Hematopoietic multipotent progenitor cell treated with erythropoietin and hydrocortisone succinate and interleukin-3 and kit ligand, for 17 days (in vitro differentiated cells): ENCODE measurements at regions not wholly inside any gene's neighbourhood (a gene's known extent, or its start where the extent isn't known, plus 50 kb on each side); places are given as distances from the start of the nearest gene placed in this dataset.
"Not testable (repeated sequence)": the region's sequence is repeated elsewhere in the genome, so short reads cannot be mapped to it uniquely, and the experiment has no call there.

Source experiments
- DNase-seq: peaks from one replicate; pipeline ENCODE4 v3.0.0-alpha.2; 2015; ENCODE audit warnings: low spot score

DNA sequence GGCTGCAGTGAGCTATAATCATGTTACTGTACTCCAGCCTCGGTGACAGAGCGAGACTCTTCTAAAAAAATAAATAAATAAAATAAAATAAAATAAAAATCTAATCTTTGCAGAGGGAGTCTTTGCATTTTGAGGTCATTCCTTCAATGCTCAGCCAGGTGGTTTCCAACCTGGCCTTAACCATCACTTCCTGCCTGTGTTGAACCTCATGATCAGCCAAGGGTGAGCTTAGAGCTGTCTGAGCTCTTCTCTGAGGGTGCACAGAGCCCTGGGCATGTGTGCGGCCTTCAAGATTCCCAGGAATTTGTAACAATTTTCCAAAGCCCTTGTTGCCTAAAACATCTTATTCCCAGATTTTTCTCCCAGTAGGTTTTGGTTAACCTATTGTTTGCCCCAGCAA lies 94.3 kb downstream of the KCNJ12 start:
- not testable (repeated sequence) for DNase-seq

DNA sequence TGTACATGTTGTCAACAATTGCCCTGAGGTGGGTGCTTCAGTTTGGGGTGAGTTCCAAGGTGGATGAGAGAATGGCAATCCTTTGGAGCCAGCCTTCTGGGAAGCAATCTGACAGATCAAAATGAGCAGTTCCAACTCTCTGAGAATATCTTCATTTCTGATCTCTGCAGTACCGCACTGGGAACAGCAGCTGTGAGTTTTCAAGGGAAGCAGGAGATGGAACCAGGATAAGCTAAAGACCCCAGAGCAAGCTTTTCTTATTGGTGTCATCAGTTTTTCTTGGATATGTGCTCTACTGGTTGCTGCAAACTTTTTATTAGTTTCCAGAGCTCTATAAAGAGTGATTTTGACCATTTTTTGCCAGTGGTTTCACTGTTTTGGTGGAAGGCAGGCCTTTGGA lies 94.7 kb downstream of the KCNJ12 start:
- DNase-seq = no peak

DNA sequence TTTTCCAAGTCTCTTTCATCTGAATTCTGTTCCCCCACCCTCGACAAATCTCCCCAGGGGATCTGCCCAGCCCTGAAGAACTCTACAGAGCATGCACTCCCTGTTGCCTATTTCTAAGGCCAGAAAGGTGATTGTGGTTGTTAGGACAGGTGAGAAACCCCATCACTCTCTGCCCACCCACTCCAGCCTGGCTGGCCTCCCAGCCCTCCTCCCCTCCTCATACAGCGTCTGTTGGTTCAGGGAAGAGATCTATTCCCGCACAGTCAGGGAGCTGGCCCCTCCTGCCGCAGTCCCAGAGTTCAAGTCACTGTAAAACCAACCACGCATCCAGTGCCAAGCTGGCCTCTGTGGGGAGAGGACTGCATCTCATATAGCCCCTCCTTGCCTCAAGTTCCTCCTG lies 98.7 kb downstream of the KCNJ12 start:
- no peak for DNase-seq

DNA sequence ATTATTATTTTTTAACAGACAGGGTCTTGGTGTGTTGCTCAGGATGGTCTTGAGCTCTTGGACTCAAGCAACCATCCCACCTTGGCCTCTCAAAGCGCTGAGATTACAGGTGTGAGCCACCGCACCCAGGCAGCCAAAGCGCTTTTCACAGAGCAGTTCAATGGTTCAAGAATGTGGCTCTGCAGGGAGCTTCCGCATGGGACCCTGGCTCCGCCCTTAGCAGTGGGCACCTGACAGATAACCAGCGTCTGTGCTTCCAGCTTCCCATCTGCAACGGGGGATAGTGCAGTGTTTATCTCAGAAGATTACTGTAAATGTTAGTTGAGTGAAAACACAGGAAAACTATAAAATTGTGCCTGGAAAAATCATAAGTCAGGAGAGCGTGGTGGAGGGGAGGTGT lies 99.4 kb downstream of the KCNJ12 start:
- peak; percentile 24 for DNase-seq

DNA sequence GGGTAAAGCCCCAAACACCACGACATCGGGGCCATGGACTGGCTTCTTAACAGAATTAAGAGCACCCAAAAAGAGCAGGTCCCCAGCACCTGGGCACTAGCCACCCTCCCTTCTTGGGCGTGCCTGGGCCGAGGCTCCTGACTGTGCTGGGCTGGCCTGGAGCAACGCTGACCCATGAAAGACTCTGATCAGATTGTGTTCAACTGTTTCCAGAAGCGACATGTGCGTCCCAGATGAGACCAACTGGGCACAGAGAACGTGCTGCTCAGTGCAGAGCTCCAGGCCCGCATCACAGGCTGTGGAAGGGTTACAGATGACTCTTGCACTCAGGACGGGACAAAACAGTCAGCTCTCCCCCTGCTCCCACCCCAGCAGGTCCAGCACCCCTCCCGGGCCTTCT lies 100.7 kb downstream of the KCNJ12 start:
- no peak for DNase-seq

DNA sequence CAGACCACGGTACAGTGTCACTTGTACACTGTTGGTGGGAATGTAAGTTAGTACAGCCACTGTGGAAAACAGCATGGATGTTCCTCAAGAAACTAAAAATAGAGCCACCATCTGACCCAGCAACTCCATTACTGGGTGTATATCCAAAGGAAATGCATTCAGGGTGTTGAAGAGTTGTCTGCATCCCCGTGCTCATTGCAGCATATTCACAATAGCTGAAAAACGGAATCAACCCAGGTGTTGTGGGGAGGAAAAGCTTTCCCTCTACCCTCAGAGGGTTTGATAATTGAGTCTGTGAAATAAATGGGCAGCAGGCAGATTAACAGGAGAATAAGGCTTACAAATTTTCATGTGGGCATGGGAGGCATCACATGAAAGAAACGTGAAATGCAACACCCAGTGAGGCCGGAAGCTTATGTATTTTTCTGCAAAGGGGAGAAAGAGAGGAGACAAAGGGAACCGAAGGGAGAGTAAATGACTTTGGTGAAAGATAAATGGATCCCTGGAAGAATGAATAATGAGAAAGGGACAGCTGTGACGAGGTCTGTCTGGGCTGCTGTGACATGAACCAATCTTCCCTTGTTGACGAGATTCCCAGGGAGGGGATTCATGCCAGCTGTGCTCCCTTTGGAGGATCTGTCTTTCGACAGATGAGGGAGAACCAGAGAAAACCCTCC lies 106.2 kb downstream of the KCNJ12 start:
- no peak for DNase-seq

DNA sequence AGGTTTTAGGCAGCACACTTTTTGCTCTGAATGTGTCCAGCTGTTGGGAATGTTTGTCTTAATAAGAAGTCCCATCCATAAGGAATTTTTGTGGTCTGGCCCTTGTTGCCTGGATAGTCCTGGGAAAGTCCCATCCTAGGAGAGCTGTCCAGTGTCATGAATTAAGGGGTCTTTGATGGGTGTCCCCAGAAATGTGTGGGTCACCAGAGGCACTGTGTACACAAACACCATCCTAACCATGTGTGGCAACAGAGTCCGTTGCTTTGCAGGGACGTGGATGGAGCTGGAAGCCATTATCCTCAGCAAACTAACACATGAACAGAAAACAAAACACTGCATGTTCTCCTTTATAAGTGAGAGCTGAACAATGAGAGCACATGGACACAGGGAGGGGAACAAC lies 111.9 kb downstream of the KCNJ12 start:
- not testable (repeated sequence) for DNase-seq

DNA sequence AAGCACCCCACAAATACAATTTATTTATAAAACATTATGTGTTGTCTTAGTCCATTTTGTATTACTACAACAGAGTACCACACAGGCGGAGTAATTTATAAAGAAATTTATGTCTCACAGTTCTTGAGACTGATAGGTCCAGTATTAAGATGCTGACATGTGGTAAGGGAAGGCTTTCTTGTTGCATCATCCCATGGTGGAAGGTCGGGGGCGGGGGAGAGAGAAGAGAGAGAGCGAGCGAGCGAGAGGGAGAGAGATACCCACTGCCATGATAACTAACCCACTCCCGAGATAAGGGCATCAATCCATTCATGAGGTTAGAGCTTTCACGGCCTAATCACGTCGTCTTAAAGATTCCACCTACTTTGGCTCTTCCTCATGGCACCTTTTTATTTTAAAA lies 117.8 kb downstream of the KCNJ12 start:
- DNase-seq = no peak

DNA sequence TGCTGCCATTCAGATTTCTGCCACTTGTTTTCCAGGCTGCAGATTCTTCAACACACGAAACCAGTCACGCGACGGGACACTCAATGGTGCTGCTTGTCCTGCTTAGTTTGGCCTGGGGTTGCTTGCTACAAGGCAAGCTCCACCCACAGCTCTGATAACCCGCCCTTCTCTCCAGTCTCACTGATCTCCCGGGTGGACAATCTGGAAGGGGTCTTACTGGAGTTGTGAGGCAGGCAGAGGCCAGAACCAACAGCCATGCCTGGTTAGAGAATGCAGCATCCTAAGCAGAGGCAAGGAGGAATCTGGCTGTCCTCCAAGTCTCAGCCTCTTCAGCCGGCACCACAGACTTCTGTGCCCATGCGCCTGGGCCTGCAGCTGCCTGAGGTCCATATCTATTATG lies 119.1 kb downstream of the KCNJ12 start:
- no peak for DNase-seq

DNA sequence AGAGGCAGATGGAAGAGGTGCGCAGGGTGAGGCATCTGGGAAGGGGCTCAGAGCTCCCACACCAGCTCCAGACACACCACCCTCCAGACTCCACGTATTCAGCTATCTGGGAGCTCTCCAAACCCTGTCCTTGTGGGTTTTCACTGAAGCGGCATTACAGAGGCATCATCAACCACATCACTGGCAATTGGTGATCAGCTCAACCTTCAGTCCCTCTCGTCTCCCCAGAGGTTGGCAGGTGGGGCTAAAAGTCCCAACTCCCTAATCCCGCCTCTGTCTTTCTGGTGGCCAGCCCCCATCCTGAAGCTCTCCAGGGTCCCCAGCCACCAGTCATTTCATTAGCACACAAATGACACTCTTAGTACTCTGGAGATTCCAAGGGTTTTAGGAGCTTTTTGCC lies 123.9 kb downstream of the KCNJ12 start:
- DNase-seq = no peak

DNA sequence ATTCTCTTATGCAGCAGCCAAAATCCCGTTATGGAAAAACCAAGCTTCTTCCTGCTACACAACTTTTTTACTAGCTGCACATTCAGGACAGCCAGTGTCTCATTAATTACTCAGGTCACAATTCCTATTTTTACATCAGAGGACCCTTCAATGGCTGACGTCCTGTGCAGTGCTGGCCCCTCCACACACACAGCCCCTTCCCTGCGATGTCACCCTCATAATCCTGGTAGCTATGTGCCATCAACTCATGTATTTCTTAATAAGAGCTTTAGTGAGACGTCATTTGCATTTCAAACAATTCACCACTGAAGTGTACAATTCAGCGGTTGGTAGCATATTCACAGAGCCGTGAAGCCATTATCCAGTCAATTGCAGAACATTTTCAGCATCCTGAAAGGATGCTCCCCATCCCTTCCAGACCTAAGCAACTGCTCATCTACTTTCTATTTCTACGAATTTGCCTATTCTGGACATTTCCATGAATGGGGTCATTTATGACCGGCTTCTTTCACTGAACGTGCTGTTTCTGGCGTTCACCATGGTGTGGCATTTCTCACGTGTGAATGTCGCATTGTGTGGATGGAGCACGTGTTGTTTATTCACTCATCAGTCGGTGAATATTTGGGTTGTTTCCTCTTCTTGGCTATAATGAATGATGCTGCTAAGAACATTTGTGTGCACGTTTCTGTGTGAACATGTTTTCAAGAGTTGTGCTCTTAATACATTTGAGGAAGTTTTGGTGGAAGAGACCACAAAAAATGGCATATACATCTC lies 126.0 kb downstream of the KCNJ12 start:
- not testable (repeated sequence) for DNase-seq

DNA sequence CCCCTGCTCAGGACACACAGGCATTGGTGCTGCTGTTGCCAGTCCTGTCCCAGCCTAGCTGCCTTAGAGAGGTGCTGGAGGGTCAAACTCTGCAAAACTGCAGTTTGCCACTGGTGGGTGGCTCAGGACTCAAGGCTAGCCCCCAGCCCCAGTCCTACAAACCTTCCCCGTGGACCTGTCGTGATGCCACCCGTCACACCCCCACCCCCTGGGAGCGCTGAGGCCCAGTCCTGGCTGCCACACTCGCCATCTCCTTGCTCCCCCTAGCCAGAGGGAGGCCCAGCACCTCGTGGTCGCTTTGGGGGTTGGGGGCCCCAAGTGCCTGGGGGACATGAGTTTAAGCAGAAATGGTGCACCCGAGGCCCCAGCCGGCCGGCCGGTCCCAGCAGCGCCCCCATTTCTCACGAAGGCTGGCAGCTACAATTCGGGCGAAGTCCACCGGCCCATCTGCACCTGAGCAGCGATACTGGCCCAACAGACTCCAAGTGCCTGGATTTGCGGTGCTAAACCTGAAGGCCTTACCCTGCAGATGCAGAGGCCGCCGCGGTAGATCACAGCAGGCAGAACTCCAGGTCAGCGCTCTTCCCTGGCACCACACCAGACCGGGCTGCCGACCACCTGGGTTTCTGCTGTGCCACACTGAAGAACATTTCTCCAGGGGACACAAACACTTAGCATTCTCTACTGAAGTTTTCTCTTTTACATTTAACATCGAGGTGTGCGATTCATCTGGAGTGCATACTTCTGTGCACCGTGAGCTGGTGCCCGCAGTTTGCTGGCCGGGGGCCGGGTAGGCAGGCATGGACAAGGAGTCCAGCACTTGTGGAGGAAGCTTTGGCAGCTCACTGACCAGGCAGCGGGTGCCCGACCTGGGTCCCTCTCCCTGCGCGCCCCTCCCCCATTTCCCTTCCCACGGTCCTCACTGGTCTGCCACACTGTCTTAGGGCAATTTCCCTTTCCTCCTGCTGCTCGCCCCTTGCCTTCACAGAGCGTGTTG lies 130.0 kb downstream of the KCNJ12 start:
- no peak for DNase-seq

DNA sequence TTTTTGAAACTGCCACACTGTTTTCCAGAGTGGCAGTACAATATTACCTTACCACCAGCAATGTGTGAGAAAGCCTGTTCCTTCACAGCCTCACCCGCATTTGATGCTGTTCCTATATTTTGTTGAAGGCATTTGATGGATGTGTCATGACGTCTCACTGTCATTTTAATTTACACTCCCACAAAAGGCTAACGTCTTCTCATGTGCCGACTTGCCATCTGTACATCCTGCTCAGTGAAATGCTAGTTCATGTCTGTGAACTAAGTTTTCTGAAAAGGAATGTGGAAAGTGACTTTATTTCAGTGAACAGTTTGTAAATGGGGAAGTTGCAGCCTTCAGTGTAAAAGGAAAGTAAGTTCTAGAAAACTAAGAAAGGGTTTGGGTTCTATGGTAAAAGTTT lies 131.6 kb downstream of the KCNJ12 start:
- not testable (repeated sequence) for DNase-seq

DNA sequence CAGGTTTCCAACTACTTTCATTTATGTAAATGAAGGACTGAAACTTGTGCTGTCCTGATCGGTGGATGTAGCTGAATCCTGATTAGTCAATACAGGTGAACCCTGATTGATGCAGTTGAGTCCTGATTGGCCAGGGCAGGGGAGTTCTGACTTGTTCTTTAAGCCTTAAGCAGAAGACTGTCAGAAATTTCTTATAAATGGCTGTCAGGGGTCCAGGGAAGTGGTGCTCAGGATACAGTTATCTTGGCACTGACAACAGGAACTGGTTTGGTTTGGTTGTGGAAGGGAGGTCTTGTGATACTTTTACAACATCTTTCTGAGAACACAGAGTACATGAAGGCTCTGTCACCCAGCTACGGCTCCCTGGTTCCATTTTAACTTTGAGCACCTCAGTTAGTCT lies 132.1 kb downstream of the KCNJ12 start:
- no peak for DNase-seq

DNA sequence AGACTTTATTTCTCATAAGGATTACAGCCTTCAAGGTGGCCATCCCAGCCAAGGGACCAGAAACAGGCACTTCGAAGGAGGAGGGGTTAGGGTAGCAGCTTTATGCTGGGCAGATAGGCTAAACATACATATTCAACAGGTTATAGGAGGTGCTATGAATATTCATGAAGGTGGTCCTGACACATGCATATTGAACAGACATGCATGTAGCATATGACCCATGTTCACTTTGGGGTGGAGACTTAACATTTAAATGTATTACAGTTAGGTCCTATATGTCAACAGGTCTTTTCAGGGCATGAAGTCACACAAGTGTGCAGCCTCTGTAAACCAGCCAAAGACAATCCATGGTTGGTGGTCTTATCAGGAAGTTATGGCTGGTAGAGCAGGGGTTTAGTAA lies 133.2 kb downstream of the KCNJ12 start:
- not testable (repeated sequence) for DNase-seq

DNA sequence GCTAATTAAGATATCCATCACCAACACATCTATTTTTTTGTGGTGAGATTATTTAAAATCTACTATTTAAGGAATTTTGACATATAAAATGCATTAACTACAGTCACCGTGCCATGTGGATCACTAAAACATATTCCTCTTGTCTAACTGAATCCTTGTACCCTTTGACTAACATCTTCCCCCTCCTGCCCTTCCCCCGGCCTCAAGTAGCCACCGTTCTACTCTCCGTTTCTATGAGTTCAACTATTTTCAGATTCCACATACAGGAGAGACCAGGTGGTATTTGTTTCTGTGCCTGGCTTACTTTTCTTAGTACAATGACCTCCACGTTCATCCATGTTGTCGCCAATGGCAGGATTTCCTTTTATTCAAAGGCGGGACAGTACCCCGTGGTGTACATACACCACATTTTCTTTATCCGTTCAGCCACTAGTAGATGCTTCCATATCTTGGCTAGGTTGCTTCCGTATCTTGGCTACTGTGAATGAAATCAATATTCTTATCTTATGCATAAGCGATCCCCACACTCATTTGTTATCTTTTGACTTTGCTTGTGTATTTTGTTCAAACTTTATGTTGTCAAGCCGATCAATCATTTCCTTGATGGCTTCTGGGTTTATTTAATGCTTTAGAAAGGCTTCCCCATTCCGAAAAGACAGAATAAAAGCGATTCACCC lies 134.7 kb downstream of the KCNJ12 start:
- DNase-seq = peak; percentile 7

DNA sequence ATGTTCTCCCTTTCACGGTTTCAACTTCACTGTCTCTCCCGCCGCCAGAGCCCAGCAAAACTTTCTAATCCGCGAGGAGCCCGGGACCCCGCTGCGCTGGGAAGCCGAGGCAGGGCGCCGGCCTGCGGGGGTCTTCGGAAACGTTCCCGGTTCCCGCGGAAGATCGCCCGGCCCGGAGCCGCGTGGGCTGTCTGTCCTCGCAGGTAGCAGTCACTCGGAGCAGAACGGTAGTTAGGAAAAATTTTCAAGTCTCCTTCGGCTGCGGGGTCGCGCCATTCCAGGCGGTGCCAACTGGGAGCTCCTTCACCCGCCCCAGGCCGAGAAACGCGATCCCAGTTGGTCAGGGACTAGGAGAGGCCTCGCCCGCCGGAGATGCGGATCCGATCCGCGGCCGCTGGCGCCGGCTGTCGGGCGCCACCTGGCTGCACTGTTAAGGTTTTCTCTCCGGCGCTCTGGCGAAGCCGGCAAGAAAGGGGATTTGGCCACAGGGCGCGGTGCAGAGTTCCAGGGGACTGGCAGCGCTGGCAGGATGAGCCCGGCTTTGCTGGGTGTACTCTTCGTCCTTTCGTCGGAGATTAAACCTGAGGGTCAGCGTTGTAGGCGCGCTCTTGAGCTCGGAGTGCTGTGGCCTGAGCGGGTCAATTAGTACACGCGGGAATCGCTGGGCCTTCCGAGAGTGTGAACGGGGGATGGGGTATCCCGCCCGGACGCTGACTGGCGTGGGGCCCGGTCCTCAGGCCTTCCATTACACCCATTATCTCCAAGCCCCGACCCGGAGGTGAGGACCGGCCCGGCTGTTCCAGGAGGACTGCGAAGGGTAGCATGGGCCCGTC lies 135.4 kb downstream of the KCNJ12 start:
- peak; percentile 65 for DNase-seq

DNA sequence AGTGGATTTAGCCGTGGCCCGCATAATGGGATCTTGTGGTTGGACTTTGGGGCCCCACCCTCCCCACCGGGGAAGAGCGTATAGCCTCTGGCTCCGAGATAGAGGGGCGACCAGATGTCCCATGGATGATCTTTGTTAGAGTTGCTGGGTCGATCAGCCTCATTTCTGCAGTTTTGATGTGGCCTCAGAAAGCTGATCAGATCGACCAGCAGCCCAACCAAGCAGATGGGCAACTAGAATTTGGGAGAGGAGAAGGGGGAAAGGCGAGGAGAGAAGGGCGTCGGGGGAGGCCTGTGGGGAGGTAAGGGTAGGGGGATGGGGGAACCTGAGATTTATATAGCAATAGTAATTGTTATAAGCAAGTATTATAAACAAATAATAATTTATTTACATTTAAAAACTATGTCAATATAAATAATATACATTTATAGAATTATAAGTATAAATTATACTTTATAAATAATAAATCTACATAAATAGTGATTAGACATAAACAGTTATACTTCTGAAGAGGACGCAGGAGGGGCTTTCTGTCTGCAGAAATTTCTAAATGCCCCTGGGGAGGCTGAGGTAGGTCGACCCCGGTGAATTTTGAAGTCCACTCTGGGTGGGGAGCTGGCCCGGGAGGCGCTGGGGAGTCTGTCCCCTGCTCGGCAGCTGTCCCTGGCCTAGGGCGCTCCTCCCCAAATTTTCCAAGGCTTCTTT lies 136.3 kb downstream of the KCNJ12 start:
- DNase-seq = peak; percentile 11

DNA sequence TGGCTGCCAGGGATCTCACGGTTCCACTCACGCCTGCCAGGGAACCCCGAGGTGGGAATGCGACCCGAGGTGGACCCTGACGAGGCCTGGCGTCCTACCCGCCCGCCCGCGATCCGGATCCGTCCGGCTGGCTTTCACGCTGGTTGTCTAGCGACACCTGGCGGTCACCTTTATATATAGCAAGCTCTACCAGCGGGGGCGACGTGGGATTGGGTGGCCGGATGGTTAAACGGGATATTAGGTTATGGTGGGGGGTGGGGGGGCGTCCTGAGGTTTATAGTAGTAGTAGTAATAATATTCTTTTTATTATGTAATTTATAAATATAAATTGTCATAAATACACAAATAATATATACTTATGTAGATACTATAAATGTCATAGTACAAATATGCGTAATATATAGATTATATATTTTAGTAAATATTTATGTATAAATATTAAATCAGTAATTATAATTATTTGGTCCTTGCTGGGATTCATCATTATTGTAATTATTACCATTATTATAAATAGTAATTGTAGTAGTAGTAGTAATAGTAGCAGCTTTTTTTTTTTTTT lies 136.9 kb downstream of the KCNJ12 start:
- DNase-seq = peak; percentile 84

DNA sequence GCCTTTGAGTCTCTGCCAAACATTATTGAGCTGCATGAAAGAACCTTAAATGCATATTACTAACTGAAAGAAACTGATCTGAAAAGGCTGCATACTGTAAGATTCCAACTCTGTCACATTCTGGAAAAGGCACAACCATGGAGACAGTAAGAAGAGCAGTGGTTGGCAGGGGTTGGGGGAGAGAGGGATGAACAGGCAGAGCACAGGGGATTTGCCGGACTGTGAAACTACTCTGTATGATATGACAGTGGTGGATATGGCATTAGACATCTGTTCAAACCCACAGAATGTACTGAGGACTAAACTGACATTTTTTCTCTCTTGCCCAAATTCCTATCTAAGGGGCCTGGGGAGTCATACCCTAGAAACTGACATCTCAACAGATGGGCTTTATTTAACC lies 138.4 kb downstream of the KCNJ12 start:
- not testable (repeated sequence) for DNase-seq
